IMR-90 (cell line): ENCODE measurements at regions not wholly inside any gene's neighbourhood (a gene's known extent, or its start where the extent isn't known, plus 50 kb on each side); places are given as distances from the start of the nearest gene placed in this dataset.

Experiments
- ATAC-seq: fragments of 200-7000 bp; cut with Tn5 transposase; 2 replicates; pipeline ENCODE4 v1.9.1; 2020; ENCODE audit warnings: low read depth, mild to moderate bottlenecking, moderate library complexity
- BruUV-seq: library from RNA; stranded (reverse); fragments of 400-500 nt; replicated peaks from 2 replicates; lab custom pipeline; 2021; lab: Mats Ljungman, UMichigan
- CTCF ChIA-PET: fragments of 300-600 bp; formaldehyde crosslinking; extraction: SDS; loops from one replicate; lab custom pipeline; 2021; ENCODE audit warnings: antibody characterized with exemption; lab: Yijun Ruan, JAX
- POLR2A ChIA-PET: fragments of 300-600 bp; sonication (Branson Sonifier 250); formaldehyde crosslinking; loops from one replicate; lab custom pipeline; 2022; ENCODE audit warnings: antibody characterized with exemption; ENCODE audit not compliant: unreplicated experiment; lab: Charles Lee
- DNase-seq: peaks from one replicate; pipeline ENCODE4 v3.0.0; 2013
- H2AFZ ChIP-seq: replicated peaks from 2 replicates; pipeline ENCODE3; 2013; ENCODE audit warnings: low read length, mild to moderate bottlenecking; ENCODE audit not compliant: poor library complexity
- H2AK5ac ChIP-seq: 2 replicates; pipeline ENCODE4 v1.6.1; 2013; ENCODE audit warnings: low read depth, low read length, inconsistent platforms
- H2AK9ac ChIP-seq: replicated peaks from 2 replicates; pipeline ENCODE3; 2013; ENCODE audit warnings: mild to moderate bottlenecking, low read depth, low read length, moderate library complexity; ENCODE audit not compliant: poor library complexity
- H2BK120ac ChIP-seq: 2 replicates; pipeline ENCODE4 v1.6.1; 2013; ENCODE audit warnings: low read depth, low read length, inconsistent platforms
- H2BK15ac ChIP-seq: 3 replicates; pipeline ENCODE4 v1.6.1; 2013; ENCODE audit warnings: low read depth, low read length, inconsistent platforms
- H2BK20ac ChIP-seq: 2 replicates; pipeline ENCODE4 v1.6.1; 2013; ENCODE audit warnings: low read depth, mild to moderate bottlenecking, inconsistent platforms, low read length, moderate library complexity
- H2BK5ac ChIP-seq: 2 replicates; pipeline ENCODE4 v1.6.1; 2013; ENCODE audit warnings: mild to moderate bottlenecking, low read depth, low read length, inconsistent platforms; ENCODE audit not compliant: poor library complexity, severe bottlenecking
- H3K14ac ChIP-seq: replicated peaks from 2 replicates; pipeline ENCODE4 v1.6.1; 2013; ENCODE audit warnings: low read depth, low read length, inconsistent platforms
- H3K18ac ChIP-seq: 2 replicates; pipeline ENCODE4 v1.6.1; 2013; ENCODE audit warnings: low read depth, low read length, control low read depth
- H3K23ac ChIP-seq: 2 replicates; pipeline ENCODE4 v1.6.1; 2013; ENCODE audit warnings: low read depth, low read length, inconsistent platforms
- H3K27ac ChIP-seq: 2 replicates; pipeline ENCODE4 v1.5.1; 2013; ENCODE audit warnings: mild to moderate bottlenecking, control low read depth, low read length; ENCODE audit not compliant: insufficient read depth
- H3K27me3 ChIP-seq: 2 replicates; pipeline ENCODE4 v1.6.1; 2013; ENCODE audit warnings: low read length; ENCODE audit not compliant: control insufficient read depth, insufficient read depth
- H3K36me3 ChIP-seq: 2 replicates; pipeline ENCODE4 v1.6.1; 2013; ENCODE audit warnings: low read length, mixed read lengths; ENCODE audit not compliant: control insufficient read depth, insufficient read depth
- H3K4ac ChIP-seq: 2 replicates; pipeline ENCODE4 v1.6.1; 2013; ENCODE audit warnings: low read depth, low read length, inconsistent platforms
- H3K4me1 ChIP-seq: 2 replicates; pipeline ENCODE4 v1.6.1; 2013; ENCODE audit warnings: low read length, mixed read lengths; ENCODE audit not compliant: control insufficient read depth, insufficient read depth
- H3K4me2 ChIP-seq: 2 replicates; pipeline ENCODE4 v1.6.1; 2013; ENCODE audit warnings: low read depth, mild to moderate bottlenecking, control low read depth, low read length, moderate library complexity
- H3K4me3 ChIP-seq: 2 replicates; pipeline ENCODE4 v1.5.1; 2013; ENCODE audit warnings: low read depth, mild to moderate bottlenecking, control low read depth, low read length, moderate library complexity; ENCODE audit not compliant: insufficient read depth
- H3K56ac ChIP-seq: 2 replicates; pipeline ENCODE4 v1.6.1; 2013; ENCODE audit warnings: low read length, inconsistent platforms; ENCODE audit not compliant: insufficient read depth; ENCODE audit errors: extremely low read depth
- H3K79me1 ChIP-seq, 2 experiments: 2 replicates each; pipeline ENCODE4 v1.6.1; 2013; ENCODE audit warnings: low read length in 2 of 2, inconsistent platforms in 1 of 2, low read depth in 1 of 2
- H3K9ac ChIP-seq: 2 replicates; pipeline ENCODE4 v1.6.1; 2013; ENCODE audit warnings: low read depth, low read length, control low read depth
- H3K9me1 ChIP-seq: 2 replicates; pipeline ENCODE4 v1.6.1; 2013; ENCODE audit warnings: low read length, inconsistent platforms; ENCODE audit not compliant: insufficient read depth
- H3K9me3 ChIP-seq: 2 replicates; pipeline ENCODE4 v1.6.1; 2013; ENCODE audit warnings: low read length; ENCODE audit not compliant: control insufficient read depth, insufficient read depth
- H4K20me1 ChIP-seq: 2 replicates; pipeline ENCODE4 v1.6.1; 2013; ENCODE audit warnings: low read length, inconsistent platforms; ENCODE audit not compliant: insufficient read depth
- H4K5ac ChIP-seq: 2 replicates; pipeline ENCODE4 v1.6.1; 2013; ENCODE audit warnings: mild to moderate bottlenecking, low read depth, low read length, control low read depth
- H4K8ac ChIP-seq, 2 experiments: 2 replicates each; pipeline ENCODE4 v1.6.1; 2013; ENCODE audit warnings: low read depth in 2 of 2, low read length in 2 of 2, control low read depth in 1 of 2, inconsistent platforms in 1 of 2
- H4K91ac ChIP-seq: 2 replicates; pipeline ENCODE4 v1.6.1; 2013; ENCODE audit warnings: low read depth, low read length, inconsistent platforms; ENCODE audit not compliant: insufficient read depth
- BHLHE40 ChIP-seq: fragments of 150-350 bp; IDR thresholded peaks from 2 replicates; pipeline ENCODE4 v1.6.1; 2016; ENCODE audit warnings: mild to moderate bottlenecking, low read depth, low read length
- CHD1 ChIP-seq: IDR thresholded peaks from 2 replicates; pipeline ENCODE4 v1.6.1; 2012; ENCODE audit warnings: low read depth, low read length, improper control_type of control experiment
- FOS ChIP-seq: fragments of 150-350 bp; IDR thresholded peaks from 2 replicates; pipeline ENCODE4 v1.6.1; 2016; ENCODE audit warnings: low read depth, low read length
- MAFK ChIP-seq: IDR thresholded peaks from 2 replicates; pipeline ENCODE4 v1.6.1; 2012; ENCODE audit warnings: low read depth, low read length, improper control_type of control experiment
- MAZ ChIP-seq: IDR thresholded peaks from 2 replicates; pipeline ENCODE4 v1.6.1; 2012; ENCODE audit warnings: low read depth, mild to moderate bottlenecking, low read length, improper control_type of control experiment, moderate library complexity, borderline replicate concordance
- MXI1 ChIP-seq: IDR thresholded peaks from 2 replicates; pipeline ENCODE4 v1.6.1; 2012; ENCODE audit warnings: low read depth, mild to moderate bottlenecking, low read length, moderate library complexity, borderline replicate concordance
- NFE2L2 ChIP-seq: fragments of 150-350 bp; IDR thresholded peaks from 2 replicates; pipeline ENCODE4 v1.6.1; 2016; ENCODE audit warnings: low read depth, mild to moderate bottlenecking, low read length
- POLR2A ChIP-seq: IDR thresholded peaks from 2 replicates; pipeline ENCODE4 v1.6.1; 2012; ENCODE audit warnings: mild to moderate bottlenecking, low read depth, low read length
- RAD21 ChIP-seq: IDR thresholded peaks from 2 replicates; pipeline ENCODE4 v1.6.1; 2012; ENCODE audit warnings: low read length, improper control_type of control experiment
- RFX5 ChIP-seq: IDR thresholded peaks from 2 replicates; pipeline ENCODE4 v1.8.0; 2012; ENCODE audit warnings: low read depth, mild to moderate bottlenecking, low read length, moderate library complexity
- WGBS, 2 experiments: methylation state at CpG; one replicate each; pipeline versions ENCODE4 v1.1.5 to v1.1.7; 2013; ENCODE audit warnings: missing lambda C conversion rate in 2 of 2; ENCODE audit not compliant: insufficient read length in 1 of 2; ENCODE audit errors: extremely low coverage in 2 of 2; 5-methylcytosine and 5-hydroxymethylcytosine counted together
- dilution Hi-C: fragments of 300-500 bp; cut with HindIII; formaldehyde crosslinking; loops from one replicate; pipeline ENCODE4 v1.14.3; 2018; ENCODE audit warnings: low sequenced_read_pairs; ENCODE audit not compliant: unreplicated experiment
- in situ Hi-C: fragments of 300-500 bp; cut with MboI; formaldehyde crosslinking; loops from 3 replicates; pipeline ENCODE4 v1.14.3; 2019; ENCODE audit warnings: low sequenced_read_pairs, inconsistent platforms, mixed read lengths
- intact Hi-C: fragments of 100-400 bp; cut with micrococcal nuclease; formaldehyde crosslinking; loops from 2 replicates; pipeline ENCODE4 v1.10.0; 2022
- TF ChIP-seq, protein P1 (sequence below): fragments of 150-350 bp; IDR thresholded peaks from 2 replicates; pipeline ENCODE4 v1.6.1; 2016; ENCODE audit warnings: low read depth, mild to moderate bottlenecking, low read length, moderate library complexity, borderline replicate concordance
- TF ChIP-seq, protein P2 (sequence below): conservative IDR thresholded peaks from 2 replicates; pipeline ENCODE4 v1.5.1; 2012; ENCODE audit warnings: mild to moderate bottlenecking, low read depth, low read length, improper control_type of control experiment

DNA sequence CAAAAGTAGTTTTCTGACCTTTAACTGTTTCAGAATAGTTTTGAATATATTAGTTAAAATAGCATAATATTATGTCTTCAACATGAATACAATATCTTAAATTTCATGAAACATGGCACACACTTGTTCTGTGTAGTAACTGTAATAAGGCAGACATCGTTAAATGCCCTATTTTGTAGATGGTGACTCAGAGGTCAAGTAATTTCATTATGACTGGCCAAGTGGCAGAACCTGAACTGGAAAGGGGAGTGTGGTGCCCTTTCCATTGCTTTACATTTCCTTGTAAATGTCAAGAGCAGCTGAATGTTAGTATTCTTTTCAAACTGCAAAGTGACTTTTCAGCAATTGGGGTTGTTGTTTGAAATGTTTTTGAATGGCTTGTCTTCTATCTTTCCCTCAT, 201.2 kb upstream of the CDKN2B start:
- intact Hi-C loops (no loop called here), in situ Hi-C loops (no loop called here), dilution Hi-C loops (no loop called here)
- no TSS peak for BruUV-seq
- Histone ChIP-seq H3K18ac (no peak overlapping the region), H2AFZ (no peak overlapping the region), H2AK9ac (no peak overlapping the region), H3K56ac (no peak overlapping the region; the same call in 1 of the 2 replicates), H3K14ac (no peak overlapping the region), H2BK5ac (no peak overlapping the region), H2BK120ac (peak overlapping the region; percentile 62), H3K9me1 (no peaks in the 10 kb centered on the region), H3K27ac (no peak overlapping the region), H4K20me1 (no peaks in the 10 kb centered on the region), H4K91ac (no peak overlapping the region), H3K4ac (0 out of 2 replicates have a peak overlapping the region, but pooled peaks have one; percentile 41), H3K9ac (no peak overlapping the region), H3K23ac (no peak overlapping the region), H3K4me2 (no peak overlapping the region), H2BK20ac (peak overlapping the region; percentile 61; the same call in 1 of the 2 replicates), H3K9me3 (no peaks in the 10 kb centered on the region), H3K4me3 (no peak overlapping the region), H3K4me1 (peaks cover 6% of the 10 kb centered on the region; the same call in 1 of the 2 replicates), H3K27me3 (no peaks in the 10 kb centered on the region), H4K8ac (peak overlapping the region in 1 of 2 experiments; percentile 40; a peak in 1 of 4 replicates), H2AK5ac (peak overlapping the region; percentile 68; the same call in 1 of the 2 replicates), H2BK15ac (0 out of 3 replicates have a peak overlapping the region, but pooled peaks have one; percentile 65), H3K36me3 (no peaks in the 10 kb centered on the region), H3K79me1 (no peaks in the 10 kb centered on the region), H4K5ac (peak overlapping the region; percentile 42; the same call in 1 of the 2 replicates)
- WGBS, 2 experiments: no CpG with 5 or more reads among the region's 1 CpG
- ATAC-seq (no peak), DNase-seq (no peak)
- POLR2A ChIA-PET: no interaction called here
- CTCF ChIA-PET: interaction anchor here (0.5 to 0.6 kb wide), 2 partner anchors 34 to 38 kb away, joined by 5 to 6 read pairs; no protein-coding TSS in a partner anchor
- TF ChIP-seq CHD1 (no peak), RFX5 (no peak), NFE2L2 (no peak), FOS (no peak), MXI1 (no peak), MAFK (no peak), BHLHE40 (no peak), MAZ (no peak), POLR2A (no peak), RAD21 (no peak)
- TF ChIP-seq, protein P1, sequence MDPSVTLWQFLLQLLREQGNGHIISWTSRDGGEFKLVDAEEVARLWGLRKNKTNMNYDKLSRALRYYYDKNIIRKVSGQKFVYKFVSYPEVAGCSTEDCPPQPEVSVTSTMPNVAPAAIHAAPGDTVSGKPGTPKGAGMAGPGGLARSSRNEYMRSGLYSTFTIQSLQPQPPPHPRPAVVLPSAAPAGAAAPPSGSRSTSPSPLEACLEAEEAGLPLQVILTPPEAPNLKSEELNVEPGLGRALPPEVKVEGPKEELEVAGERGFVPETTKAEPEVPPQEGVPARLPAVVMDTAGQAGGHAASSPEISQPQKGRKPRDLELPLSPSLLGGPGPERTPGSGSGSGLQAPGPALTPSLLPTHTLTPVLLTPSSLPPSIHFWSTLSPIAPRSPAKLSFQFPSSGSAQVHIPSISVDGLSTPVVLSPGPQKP: no peak
- TF ChIP-seq, protein P2, sequence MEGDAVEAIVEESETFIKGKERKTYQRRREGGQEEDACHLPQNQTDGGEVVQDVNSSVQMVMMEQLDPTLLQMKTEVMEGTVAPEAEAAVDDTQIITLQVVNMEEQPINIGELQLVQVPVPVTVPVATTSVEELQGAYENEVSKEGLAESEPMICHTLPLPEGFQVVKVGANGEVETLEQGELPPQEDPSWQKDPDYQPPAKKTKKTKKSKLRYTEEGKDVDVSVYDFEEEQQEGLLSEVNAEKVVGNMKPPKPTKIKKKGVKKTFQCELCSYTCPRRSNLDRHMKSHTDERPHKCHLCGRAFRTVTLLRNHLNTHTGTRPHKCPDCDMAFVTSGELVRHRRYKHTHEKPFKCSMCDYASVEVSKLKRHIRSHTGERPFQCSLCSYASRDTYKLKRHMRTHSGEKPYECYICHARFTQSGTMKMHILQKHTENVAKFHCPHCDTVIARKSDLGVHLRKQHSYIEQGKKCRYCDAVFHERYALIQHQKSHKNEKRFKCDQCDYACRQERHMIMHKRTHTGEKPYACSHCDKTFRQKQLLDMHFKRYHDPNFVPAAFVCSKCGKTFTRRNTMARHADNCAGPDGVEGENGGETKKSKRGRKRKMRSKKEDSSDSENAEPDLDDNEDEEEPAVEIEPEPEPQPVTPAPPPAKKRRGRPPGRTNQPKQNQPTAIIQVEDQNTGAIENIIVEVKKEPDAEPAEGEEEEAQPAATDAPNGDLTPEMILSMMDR: no peak
